NCI-H345 (cell line): ENCODE measurements at regions not wholly inside any gene's neighbourhood (a gene's known extent, or its start where the extent isn't known, plus 50 kb on each side); places are given as distances from the start of the nearest gene placed in this dataset.
"Not testable (repeated sequence)": the region's sequence is repeated elsewhere in the genome, so short reads cannot be mapped to it uniquely, and the experiment has no call there.

Source experiments
- DNase-seq: peaks from one replicate; lab custom pipeline; 2025; lab: John Stamatoyannopoulos, UW

DNA sequence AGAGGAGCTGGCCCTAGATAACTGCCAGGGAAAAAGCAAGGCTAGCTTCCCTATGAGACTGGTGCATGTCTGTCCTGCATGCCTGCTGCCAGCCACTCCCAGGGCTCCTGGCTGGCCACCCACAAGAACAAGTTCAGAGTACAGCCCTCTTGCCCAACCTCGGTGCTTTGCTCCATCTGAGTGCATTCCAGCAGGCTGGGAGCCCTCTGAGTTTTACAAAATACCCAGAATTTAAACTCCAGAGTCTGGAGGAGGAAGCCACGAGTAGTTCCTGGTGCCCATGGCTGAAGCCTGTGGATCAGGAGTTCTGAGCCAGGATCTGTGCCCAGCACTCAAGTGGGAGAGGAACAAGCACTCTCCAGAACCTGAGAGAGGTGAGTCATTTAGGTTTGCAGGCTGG is 111.6 kb downstream of the MAGEE2 start:
- no peak for DNase-seq

- no peak for DNase-seq
These were observed 129.4 kb downstream of the MAGEE2 start for GRCh38 chrX:75655627-75656026.

DNA sequence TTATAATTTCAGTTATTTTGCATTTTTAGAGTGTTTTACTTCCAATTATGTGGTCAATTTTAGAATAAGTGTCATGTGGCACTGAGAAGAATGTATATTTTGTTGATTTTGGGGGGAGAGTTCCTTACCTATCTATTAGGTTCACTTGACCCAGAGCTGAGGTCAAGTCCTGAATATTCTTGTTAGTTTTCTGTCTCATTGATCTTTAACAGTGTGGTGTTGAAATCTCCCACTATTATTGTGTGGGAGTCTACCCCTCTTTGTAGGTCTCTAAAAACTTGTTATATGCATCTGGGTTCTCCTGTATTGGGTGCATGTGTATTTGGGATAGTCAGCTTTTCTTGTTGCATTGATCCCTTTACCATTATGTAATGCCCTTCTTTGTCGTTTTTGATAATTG is 127.0 kb upstream of the ZDHHC15 start:
- no peak for DNase-seq

DNA sequence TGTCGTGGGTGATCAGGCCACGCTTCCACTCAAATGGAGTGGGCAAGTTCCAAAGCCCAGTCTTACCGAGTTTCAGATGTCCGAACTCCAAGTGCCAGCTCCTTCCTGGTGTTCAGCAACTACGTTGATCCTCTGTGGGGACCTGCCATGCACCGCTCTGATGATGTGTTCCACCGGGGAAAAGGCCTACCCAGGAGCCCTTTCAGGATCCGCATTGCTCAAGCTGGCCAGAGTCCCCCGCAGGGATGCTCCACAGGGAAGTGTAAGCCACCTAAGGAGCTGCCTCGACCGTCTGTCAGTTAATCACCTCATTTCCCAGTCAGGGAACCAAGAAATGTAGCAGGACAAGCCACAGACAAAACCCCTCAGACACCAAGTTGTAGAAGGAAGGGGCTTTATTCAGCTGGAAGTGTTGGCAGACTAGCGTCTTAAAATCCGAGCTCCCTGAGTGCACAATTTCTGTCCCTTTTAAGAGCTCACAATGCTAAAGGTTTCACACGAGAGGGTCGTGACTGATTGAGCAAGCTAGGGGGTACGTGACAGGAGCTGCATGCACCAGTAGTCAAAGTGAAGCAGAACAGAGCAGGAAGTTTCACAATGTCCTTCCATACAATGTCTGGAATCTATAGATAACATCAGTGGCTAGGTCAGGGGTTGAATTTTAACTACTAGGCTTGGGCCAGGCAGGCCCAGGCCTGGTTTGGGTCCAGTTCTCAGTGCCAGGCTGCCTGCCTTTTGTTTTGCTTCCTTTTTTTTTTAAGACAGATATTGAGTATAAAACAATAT is 126.2 kb upstream of the ZDHHC15 start:
- no peak for DNase-seq

DNA sequence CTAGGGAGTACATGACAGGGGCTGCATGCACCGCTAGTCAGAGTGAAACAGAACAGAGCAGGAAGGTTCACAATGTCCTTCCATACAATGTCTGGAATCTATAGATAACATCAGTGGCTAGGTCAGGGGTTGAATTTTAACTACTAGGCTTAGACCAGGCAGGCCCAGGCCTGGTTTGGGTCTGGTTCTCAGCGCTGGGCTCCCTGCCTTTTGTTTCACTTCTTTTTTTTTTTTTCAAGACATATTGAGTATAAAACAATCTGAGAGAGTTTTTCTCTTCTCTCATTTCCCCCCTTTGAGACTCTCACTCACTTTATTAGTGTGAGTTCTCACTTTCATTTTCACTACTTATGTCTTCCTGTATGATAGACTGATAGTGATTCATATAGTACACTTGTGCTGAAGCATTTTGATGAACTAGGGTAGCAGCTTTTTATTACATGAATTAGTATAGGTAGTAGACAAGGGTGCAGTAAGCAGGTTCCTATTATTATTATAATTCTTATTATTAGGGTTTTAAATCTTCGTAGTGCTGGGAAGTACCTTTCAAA is 120.0 kb upstream of the ZDHHC15 start:
- no peak for DNase-seq

- DNase-seq, result no peak
These were observed 115.5 kb upstream of the ZDHHC15 start for GRCh38 chrX:75638332-75638731.

- no peak for DNase-seq
These were observed 102.4 kb upstream of the ZDHHC15 start for GRCh38 chrX:75625232-75625631.

- peak; percentile 0 for DNase-seq
These were observed 100.7 kb upstream of the ZDHHC15 start for GRCh38 chrX:75623535-75623934.

DNA sequence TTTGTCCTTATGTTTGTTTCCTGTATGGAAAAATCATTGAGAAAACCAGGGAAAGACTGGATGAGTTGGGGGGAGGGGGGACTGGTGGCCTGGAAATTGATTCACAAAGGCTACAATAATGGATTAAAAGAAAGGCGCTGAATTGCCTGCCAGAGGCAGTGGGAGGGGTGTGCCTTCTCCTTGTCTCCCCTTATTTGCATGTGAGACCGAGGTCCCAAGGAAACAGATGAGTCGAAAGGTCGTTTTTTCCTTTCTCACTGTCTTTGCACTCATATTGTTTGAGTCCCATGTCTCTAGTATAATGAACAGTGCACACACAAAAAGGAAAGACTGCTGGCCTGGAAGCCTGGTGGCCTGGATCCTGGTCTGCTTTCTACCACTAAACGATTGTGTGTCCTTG is 86.6 kb upstream of the ZDHHC15 start:
- DNase-seq, result no peak

- DNase-seq, result peak; percentile 14
These were observed 81.0 kb upstream of the ZDHHC15 start for GRCh38 chrX:75603833-75604232.

DNA sequence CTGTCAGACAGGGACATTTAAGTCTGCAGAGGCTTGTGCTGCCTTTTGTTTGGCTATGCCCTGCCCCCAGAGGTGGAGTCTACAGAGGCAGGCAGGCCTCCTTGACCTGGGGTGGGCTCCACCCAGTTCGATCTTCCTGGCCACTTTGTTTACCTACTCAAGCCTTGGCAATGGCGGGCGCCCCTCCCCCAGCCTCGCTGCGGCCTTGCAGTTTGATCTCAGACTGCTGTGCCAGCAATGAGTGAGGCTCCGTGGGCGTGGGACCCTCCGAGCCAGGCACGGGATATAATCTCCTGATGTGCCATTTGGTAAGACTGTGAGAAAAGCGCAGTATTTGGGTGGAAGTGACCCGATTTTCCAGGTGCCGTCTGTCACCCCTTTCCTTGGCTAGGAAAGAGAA is 79.2 kb upstream of the ZDHHC15 start:
- not testable (repeated sequence) for DNase-seq

DNA sequence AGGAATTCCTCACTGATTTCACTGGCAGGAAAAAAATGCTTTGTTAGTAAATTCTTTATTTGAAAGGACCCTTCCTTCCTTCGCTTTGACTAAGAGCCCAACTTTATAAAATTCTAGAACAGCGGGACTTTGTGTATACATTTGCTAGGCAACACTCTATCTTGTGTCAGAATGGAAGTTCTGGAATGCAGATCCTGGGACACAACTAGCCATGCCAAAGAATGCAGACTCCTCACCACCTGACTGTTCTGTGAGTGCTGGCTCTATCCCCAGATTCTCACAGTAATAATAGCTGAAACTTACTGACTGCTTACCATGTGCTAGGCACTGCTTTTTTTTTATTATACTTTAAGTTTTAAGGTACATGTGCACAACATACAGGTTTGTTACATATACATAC is 73.3 kb upstream of the ZDHHC15 start:
- no peak for DNase-seq

DNA sequence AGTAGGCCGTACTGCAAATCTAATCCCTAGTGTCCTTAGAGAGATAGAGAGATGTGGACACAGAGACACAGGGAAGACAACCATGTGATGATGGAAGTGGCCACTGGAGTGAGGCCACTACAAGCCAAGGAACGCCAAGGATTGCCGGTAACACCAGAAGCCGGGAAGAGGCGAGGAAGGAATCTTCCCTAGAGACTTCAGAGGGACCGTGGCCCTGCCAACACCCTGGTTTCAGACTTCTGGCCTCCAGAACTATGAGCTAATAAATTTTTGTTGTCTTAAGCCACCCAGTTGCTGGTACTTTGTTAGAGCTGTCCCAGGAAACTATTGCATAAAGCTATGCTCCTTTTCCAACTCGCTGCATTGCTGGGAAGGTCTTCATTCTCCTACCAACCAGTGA is 70.3 kb upstream of the ZDHHC15 start:
- not testable (repeated sequence) for DNase-seq

DNA sequence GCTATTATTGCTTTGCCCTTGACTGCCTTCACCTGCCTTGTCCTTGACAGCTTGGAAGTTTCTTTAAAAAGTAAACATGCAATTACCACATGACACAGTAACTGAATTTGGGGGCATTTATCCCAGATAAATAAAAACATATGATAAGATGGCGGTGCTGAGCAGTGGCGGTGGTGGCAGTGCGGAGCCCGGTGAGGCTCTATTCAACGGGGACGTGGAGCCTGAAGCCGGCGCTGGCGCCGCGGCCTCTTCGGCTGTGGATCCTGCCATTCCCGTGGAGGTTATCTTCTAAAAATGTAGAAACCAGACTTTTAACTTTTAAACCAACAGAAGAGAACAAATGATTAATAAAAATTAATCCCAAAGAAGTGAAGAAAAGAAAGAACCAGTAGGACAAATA is 59.7 kb upstream of the ZDHHC15 start:
- DNase-seq, result no peak
